ENCODE measurements at regions not wholly inside any gene's neighbourhood (a gene's known extent, or its start where the extent isn't known, plus 50 kb on each side); places are given as distances from the start of the nearest gene placed in this dataset.

DNA sequence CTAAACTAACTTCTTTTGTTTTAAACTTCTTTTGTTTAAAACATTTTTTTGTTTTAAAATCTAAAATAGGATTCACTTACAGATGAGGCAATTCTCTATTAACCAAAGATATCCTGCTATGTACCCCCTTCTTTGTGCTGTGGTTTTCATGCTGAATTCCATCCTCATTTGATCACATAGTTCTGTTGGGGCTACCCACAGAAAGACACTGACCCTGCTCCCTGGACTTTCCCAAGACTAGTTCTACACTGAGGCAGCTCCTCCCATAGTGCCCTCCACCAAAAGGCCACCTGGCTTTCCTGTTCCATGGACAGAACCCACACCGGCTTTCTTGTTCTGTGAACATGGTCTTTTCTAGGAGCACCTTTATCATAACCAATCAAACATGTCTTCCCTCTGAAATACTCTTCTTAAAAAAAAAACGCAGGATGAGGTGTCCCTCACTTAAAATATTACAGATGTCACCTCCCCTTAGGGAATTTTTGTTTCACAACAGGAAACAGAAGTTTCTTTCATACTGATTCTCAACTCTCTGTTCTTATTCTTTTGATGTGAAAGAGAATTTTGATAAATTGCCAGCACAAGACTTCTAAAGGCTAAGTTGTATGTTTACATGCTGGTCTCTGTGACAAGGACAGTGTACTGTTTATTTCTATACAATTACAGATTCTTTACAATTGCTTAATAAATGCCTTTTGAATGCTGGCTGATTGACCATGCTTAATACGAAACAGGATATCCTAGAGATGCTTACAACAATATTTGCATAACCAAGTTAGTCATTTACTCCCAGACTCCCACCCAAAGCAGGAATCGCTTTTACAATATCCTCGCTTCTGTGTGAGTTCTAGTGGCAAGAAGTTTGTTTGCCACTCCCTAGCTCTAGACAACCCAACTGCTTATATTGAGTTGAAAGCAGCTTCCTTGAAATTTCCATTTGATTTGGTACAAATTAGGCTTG, 300.4 kb downstream of the DTWD2 start:
- DNase-seq = no peak

GRCh38 chr5:118687100-118687499, 301.2 kb downstream of the DTWD2 start:
- DNase-seq = no peak

GRCh38 chr5:118681655-118682054, 306.7 kb downstream of the DTWD2 start:
- DNase-seq = no peak

DNA sequence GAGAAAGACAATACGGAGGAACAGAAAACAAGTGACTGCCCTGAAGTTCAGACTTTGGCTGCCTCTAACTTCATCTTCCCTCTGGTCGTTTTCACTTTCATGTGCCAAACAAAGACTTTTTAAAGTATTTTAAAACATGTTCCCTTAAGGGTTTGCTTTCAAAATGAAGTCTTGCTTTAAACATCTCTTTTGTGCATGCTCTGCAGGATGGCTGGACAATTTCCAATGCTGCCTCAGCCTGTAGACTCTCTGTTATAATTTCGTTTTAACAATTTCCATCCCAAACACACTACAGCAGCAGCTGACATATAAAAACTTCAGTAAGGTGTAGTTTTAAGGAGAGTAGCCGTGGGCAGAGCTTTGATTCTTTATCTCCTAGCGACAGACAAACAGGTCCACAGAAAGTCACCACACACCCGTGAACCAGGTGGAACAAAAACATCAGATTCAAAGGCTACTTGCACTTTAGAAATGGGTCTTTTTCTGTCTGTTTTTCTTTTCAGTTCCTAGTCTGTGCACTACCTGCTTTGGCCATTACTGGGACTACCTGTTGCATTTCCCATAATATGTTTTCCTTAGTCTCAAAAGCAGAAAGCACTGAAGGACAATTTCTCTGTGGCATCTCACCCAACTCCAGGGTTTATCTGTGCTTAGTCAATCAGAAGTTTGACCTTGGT, 308.9 kb downstream of the DTWD2 start:
- no peak for DNase-seq

- DNase-seq = no peak
These were observed 309.6 kb downstream of the DTWD2 start for GRCh38 chr5:118678746-118679145.

- DNase-seq = no peak
These were observed 313.1 kb downstream of the DTWD2 start for GRCh38 chr5:118675247-118675646.

DNA sequence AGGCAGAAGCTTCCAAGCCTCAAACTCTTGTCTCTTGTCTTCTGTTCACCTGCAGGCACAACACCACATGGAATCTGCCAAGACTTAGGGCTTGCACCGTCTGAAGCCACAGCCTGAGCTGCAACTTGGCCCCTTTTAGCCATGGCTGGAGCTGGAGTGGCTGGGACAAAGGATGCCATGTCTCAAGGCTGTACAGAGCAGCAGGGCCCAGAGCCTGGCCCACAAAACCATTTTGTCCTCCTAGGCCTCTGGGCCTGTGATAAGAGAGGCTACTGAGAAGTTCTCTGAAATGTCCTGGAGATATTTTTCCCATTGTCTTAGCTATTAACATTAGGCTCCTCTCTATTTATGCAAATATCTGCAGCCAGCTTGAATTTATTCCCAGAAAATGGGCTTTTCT, 330.8 kb downstream of the DTWD2 start:
- DNase-seq = no peak

GRCh38 chr5:118653872-118654271, 334.5 kb downstream of the DTWD2 start:
- no peak for DNase-seq

DNA sequence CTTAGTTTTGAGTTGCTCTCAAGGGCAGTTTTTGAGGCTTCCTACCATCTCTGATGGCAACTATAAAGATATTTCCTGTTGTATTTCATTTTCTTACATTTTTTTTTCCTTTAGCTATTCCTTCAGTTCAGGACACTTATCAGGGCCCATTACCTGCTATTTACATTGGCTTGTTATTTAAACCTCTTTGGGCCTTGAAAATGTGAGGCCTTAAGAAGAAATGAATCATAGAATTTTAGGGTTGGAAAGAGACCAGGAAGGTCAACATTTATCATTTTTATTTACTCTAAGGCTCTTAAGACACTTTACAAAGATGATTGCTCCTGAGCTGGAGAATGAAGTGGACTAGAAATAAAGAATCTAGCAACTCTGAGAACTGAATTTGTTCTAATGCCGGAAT, 335.2 kb downstream of the DTWD2 start:
- no peak for DNase-seq

GRCh38 chr5:118651002-118651401, 337.3 kb downstream of the DTWD2 start:
- no peak for DNase-seq

GRCh38 chr5:118647587-118647986, 340.8 kb downstream of the DTWD2 start:
- DNase-seq = no peak

DNA sequence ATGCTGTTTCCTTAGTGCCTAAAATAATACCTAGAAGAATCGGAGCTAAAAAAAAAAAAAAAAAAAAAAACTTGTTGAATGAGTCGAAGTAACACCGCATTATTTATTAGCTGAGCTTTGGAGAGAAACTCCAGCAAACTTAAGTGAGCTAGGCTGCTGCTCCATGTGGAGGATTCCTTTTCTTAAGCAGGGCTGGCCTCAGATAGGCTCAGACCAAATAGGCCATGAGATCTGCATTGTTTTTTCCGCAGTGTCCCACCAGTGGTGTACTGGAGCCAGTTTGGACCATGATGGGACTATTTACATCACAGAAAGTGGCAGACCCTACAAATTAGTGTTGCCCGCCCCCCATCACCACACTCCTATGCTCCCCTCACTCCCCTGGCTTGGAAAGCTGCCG, 341.4 kb downstream of the DTWD2 start:
- DNase-seq = no peak

GRCh38 chr5:118637947-118638670, 350.2 kb downstream of the DTWD2 start:
- no peak for DNase-seq

DNA sequence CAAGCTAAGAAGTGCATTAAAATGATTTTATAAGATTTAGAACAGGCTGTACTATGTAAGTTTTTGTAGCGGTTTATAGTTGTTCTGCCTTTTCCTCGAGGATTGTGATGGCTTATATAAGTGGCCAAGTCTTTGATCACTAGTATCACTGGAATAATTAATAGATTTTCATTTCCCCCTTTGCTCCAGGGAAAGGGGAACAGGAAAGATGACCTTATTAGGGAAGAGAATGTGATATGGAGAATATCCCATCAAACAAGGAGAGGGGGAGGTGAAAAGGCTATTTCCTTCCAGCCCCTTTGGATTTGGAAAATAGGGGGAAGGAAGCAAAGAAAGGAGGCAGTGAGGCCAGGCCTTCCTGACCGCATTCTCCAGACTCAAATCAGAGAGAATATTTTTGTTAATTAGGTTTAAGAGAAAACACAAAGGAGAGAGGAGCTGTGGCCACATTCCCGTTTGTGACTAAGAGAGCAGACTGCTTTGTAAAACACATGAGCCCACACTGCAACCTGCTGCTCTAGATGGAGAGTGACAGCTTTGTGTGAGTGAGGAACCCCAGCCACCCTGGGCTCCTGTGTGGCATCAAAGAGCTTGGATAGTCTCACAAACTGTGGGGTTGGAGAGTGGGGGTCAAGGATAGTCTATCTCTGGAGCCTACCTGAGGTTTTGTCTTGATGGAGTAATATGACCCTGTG, 359.5 kb downstream of the DTWD2 start:
- DNase-seq = no peak

DNA sequence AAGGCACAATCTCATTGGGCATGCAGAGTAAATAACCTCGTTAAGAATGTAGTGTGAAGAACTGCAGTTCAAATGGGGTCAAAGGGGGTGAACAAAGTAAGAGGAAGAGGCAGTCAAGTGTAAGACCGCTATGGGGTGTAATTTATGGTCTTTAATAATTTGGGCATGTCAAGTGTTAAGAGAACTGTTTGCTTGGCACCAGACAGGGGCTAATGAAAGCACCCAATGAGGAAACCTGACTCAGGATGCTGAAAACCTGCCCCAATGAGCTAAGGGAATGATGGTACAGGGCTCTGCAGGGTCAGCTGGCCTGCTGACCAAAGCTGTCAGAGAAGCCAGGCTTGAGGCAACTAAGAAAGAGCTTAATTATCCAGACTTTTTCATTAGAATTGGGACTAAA, 368.1 kb downstream of the DTWD2 start:
- DNase-seq = no peak

DNA sequence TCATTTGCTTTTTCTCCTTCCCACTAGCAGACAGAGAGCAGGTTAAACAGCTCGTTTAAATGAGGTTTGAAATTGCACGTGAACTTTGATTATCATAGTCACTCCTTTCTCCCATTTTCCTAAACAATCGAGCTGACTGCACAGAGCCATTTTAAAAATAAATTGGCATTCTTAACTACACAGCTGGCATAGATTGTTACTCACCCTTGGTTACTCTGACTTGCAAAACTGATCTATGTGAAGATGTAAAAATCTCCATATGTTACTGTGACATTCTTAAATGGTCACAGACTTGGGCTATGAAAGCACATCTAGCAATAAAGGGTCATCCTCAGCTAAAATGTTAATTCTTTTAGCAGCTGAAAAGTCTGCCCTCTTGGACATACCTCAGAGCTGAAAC, 368.5 kb downstream of the DTWD2 start:
- no peak for DNase-seq

DNA sequence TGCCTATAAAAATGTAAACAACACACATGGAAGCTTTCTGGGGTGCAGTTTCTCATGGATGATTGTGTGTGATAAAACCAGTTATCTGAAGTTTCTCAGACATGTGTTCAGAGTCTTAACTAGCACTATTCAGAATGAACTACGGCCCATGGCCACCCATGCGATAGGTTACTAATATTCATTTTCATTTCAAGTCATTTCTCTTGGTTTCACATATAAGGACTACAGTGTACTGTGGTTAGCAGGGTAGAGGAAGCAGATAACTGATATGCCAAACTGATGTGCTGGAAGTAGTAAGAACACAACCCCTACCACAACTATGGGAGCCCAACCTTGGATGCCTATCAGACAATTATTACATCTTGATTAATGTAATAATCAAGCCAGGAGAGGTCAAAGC, 372.1 kb downstream of the DTWD2 start:
- no peak for DNase-seq

DNA sequence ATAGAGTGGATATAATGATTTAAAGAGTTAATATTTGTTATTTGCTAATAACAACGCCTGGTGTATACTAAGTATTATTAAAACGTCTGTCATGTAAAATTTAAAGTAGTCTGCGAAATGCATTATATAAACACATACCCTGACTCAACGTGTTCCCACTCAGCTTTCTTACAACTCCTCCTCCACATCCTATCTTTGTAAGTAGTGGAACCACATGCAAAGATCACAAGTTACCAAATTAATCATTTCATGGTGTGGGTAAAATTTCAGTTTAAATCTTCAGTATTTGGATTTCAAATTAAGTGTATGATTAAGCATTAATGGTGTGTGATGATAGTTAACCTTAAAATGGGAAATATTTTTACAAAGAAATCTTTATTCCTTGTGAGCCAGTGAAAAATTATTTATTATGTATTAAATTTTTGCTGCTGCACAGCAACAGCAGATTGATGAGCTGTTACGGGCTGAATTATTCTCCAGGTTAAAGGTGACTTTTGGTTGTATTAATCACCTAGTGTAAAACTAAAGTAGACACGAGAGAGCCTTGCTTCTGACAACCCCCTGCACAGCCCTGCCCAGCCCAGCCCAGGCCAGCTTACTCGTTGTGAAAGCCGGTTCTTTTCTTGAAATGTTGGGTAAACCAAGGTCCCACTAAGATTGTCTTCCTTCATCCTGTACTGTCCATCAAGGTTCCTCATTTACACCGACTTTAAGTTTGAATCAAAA, 373.5 kb downstream of the DTWD2 start:
- DNase-seq = no peak

DNA sequence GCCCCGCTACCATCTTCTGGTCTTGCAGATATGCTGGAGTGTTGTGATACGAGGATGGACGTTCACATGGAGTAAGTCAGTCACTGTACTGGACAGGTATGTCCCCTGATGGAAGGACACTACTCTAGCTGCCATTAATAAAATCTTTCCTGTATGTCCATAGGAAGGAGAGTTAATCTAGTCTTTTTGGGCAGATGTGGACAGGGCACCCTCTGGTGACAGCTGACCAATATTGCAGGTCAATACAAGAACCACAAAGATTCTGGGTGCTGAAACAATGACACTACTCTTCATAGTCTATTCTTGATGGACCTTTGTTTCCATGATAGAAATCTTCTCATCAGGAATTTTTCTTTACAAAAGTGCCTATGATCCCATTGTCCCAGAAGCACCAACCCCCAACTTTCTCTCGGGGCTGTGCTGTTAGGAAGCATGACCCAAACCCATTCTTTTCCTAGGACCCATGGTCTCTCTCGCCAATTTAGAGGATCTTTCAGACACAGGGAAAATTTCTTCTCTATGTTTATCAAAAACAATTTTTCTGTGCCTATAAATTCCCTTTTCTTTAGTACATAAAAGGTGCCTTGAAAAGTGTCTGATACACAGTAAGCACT, 376.9 kb downstream of the DTWD2 start:
- DNase-seq = peak in 1 of 2 experiments; percentile 6

GRCh38 chr5:118606940-118607339, 381.4 kb downstream of the DTWD2 start:
- peak in 1 of 2 experiments; percentile 7 for DNase-seq

DNA sequence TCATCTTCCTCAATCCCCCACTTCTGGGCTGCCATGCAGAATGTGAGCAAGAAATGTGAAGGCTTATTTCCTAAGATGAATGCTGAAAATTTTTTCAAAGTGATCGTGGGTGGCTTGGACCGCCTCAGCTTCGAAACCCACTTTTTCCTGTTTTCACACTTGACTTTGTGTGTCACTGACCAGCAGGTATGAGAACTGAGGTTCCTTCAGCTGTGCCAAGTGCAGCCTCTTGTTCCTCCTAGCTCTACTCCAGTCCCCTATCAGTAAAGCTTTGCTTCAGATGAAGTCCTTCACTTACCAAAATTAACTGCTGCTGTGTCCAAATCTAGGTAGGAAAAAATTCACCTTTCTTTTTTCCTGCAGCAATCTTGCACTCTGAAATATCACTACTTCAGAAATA, 382.6 kb downstream of the DTWD2 start:
- no peak for DNase-seq

GRCh38 chr5:118604106-118604505, 384.2 kb downstream of the DTWD2 start:
- no peak for DNase-seq

Measured in SHP77 (cell line).